Femur (tissue), 1 donor: ENCODE measurements at regions not wholly inside any gene's neighbourhood (a gene's known extent, or its start where the extent isn't known, plus 50 kb on each side); places are given as distances from the start of the nearest gene placed in this dataset.

Experiments used
- DNase-seq: peaks from one replicate; pipeline ENCODE4 v3.0.0-alpha.2; 2017

- DNase-seq: no peak
Observed at GRCh38 chr6:23250556-23250955, 681.2 kb downstream of the HDGFL1 start.

- DNase-seq: no peak
Observed at GRCh38 chr6:23262864-23263263, 693.5 kb downstream of the HDGFL1 start.

- no peak for DNase-seq
Observed at GRCh38 chr6:23265270-23265669, 695.9 kb downstream of the HDGFL1 start.

- DNase-seq: no peak
Observed at GRCh38 chr6:23266536-23266935, 697.2 kb downstream of the HDGFL1 start.

GRCh38 chr6:23267651-23268050 lies 698.3 kb downstream of the HDGFL1 start:
- DNase-seq: no peak

- no peak for DNase-seq
Observed at GRCh38 chr6:23268348-23268747, 699.0 kb downstream of the HDGFL1 start.

- DNase-seq: no peak
Observed at GRCh38 chr6:23269436-23269835, 700.1 kb downstream of the HDGFL1 start.

- DNase-seq: no peak
Observed at GRCh38 chr6:23272536-23272935, 703.2 kb downstream of the HDGFL1 start.

- DNase-seq: no peak
Observed at GRCh38 chr6:23277521-23278179, 708.3 kb downstream of the HDGFL1 start.

- no peak for DNase-seq
Observed at GRCh38 chr6:23278180-23278532, 708.8 kb downstream of the HDGFL1 start.

- no peak for DNase-seq
Observed at GRCh38 chr6:23280437-23280836, 711.1 kb downstream of the HDGFL1 start.

GRCh38 chr6:23282252-23283021 lies 713.1 kb downstream of the HDGFL1 start:
- DNase-seq: peak; percentile 79

- no peak for DNase-seq
Observed at GRCh38 chr6:23293653-23294052, 724.3 kb downstream of the HDGFL1 start.

- DNase-seq: no peak
Observed at GRCh38 chr6:23301556-23301955, 732.2 kb downstream of the HDGFL1 start.

- DNase-seq: no peak
Observed at GRCh38 chr6:23302514-23302913, 733.1 kb downstream of the HDGFL1 start.

GRCh38 chr6:23305325-23305943 lies 736.1 kb downstream of the HDGFL1 start:
- no peak for DNase-seq

GRCh38 chr6:23306251-23306950 lies 737.0 kb downstream of the HDGFL1 start:
- no peak for DNase-seq

- DNase-seq: no peak
Observed at GRCh38 chr6:23307516-23307915, 738.1 kb downstream of the HDGFL1 start.

- DNase-seq: no peak
Observed at GRCh38 chr6:23308166-23308565, 738.8 kb downstream of the HDGFL1 start.

GRCh38 chr6:23311211-23311610 lies 741.8 kb downstream of the HDGFL1 start:
- DNase-seq: no peak

- no peak for DNase-seq
Observed at GRCh38 chr6:23316131-23316530, 746.8 kb downstream of the HDGFL1 start.

GRCh38 chr6:23316931-23317330 lies 747.6 kb downstream of the HDGFL1 start:
- DNase-seq: no peak

- DNase-seq: no peak
Observed at GRCh38 chr6:23319582-23319981, 750.2 kb downstream of the HDGFL1 start.
